Fibroblast of mammary gland (primary cell): ENCODE measurements at regions not wholly inside any gene's neighbourhood (a gene's known extent, or its start where the extent isn't known, plus 50 kb on each side); places are given as distances from the start of the nearest gene placed in this dataset.

Source experiments
- DNase-seq: peaks from one replicate; pipeline ENCODE4 v3.0.0-alpha.2; 2010; ENCODE audit warnings: low read depth
- H3K4me3 ChIP-seq: 2 replicates; pipeline ENCODE4 v1.5.1; 2011; ENCODE audit warnings: low read depth, mild to moderate bottlenecking, low read length, moderate library complexity; ENCODE audit not compliant: control insufficient read depth
- TF ChIP-seq, protein P1 (sequence below): conservative IDR thresholded peaks from 2 replicates; pipeline ENCODE4 v1.5.1; 2011; ENCODE audit warnings: low read depth, low read length, inconsistent platforms; ENCODE audit not compliant: control insufficient read depth, insufficient read depth

DNA sequence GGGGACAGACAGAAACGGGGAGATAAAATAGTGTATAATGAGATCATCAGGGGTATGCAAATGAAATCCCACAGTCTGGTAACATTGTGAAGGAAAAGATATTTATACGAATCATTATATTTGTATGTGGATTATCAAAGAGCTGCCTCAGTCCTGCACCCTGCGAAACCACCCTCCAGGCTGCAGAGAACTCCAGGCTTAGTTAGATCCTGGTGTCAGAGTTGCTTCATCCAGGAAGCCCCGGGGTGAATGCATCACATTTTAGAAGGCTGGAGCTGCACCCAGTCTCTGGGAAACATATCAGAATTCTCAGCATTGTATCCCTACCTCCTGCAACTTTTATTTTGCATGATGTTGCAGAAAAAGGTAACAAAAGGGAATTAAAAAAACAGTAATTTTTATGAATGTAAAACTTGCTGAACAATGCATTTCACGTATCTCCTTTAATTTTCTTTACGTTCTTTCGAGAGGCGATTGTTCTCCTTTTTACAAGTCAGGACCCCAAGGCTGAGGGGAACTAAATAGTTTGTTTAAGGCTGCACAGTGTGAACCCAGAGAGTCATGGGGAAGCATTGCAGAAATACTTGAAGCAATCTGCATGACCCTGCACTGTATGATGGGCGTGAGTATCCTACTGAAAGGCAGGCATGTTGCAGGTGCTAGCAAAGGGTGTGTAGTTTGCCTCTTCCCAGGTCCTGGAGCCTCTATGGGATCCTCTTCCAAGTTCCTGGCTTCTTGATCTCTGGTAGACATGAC lies 299.5 kb upstream of the CLNK start:
- no peak overlapping the region for H3K4me3 ChIP-seq
- TF ChIP-seq, protein P1, sequence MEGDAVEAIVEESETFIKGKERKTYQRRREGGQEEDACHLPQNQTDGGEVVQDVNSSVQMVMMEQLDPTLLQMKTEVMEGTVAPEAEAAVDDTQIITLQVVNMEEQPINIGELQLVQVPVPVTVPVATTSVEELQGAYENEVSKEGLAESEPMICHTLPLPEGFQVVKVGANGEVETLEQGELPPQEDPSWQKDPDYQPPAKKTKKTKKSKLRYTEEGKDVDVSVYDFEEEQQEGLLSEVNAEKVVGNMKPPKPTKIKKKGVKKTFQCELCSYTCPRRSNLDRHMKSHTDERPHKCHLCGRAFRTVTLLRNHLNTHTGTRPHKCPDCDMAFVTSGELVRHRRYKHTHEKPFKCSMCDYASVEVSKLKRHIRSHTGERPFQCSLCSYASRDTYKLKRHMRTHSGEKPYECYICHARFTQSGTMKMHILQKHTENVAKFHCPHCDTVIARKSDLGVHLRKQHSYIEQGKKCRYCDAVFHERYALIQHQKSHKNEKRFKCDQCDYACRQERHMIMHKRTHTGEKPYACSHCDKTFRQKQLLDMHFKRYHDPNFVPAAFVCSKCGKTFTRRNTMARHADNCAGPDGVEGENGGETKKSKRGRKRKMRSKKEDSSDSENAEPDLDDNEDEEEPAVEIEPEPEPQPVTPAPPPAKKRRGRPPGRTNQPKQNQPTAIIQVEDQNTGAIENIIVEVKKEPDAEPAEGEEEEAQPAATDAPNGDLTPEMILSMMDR: no peak
- no peak for DNase-seq

DNA sequence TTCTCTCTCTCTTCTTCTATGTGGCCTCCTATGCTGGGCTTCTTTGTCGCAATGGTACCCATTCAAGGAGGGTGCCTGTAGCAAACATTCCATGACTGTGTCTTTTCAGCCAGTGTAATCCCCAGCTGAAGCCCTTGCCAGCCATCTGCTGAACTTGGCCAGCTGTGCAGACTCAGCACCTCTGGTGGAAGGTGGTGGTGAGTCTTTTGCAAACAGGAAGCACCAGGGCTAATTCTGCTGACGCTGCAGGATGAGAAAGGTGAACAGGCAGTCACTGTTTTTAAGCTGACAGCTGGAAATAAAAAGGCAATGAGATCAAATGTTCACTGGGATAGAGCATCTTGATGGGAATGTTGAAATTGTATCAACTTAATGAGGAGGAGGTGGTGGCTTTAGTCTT lies 298.7 kb upstream of the CLNK start:
- no peak for DNase-seq
- H3K4me3 ChIP-seq: no peak overlapping the region
- TF ChIP-seq, protein P1: no peak

DNA sequence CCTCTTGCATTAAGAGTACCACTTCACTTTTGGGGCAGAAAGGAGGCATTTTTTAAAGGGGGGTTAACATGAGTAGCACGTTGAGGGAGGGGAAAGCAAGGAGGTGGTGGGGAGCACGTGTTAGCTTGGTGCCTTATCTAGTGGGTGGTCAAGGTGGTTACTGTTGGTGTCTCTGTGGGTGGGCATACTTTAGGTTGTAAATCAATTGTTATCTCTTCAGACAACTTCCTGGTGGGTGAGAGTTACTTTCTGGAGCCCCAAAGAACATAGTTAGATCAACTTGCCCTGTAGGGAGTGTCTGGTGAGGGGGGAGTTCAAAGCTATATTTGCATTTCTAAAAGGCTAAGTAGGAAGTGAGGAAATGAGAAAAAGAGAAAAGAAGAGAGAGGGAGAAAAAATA lies 297.7 kb upstream of the CLNK start:
- H3K4me3 ChIP-seq: no peak overlapping the region
- TF ChIP-seq, protein P1: no peak
- DNase-seq: no peak

DNA sequence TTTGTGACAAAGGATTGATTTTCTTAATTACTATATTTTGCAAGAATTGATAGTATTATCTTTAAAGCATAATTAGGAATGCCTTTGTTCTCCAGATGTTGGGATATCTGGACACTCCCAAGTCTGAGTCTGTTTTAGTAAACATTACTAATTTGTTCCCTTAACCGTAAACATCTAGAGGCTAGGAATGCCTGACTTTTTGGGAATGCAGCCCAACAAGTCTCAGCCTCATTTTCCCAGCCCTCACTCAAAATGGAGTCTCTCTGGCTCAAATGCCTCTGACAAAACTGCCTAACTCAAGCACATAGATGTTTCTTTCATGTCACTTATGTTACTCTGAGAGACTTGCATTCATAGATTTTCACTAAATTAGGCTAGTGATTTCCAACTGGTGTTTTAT lies 297.0 kb upstream of the CLNK start:
- DNase-seq: no peak
- H3K4me3 ChIP-seq: no peak overlapping the region
- TF ChIP-seq, protein P1: no peak

DNA sequence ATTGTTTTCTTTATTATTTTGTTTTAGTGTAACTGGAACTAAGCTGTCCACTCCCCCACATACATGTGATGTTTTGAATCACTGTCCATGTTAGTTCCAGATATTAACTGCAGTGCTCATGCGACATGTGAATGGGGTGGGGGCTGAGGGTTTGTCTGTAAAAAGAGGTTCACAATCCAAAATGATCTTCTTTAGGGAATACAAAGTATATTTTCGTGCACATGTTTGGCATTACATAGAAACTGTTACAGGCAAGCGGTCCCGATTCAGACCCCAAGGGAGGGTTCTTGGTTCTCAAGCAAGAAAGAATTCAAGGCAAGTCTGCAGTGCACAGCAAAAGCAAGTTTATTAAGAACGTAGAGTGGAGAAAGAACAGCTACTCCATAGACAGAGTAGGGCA lies 296.5 kb upstream of the CLNK start:
- no peak overlapping the region for H3K4me3 ChIP-seq
- TF ChIP-seq, protein P1: no peak
- no peak for DNase-seq

DNA sequence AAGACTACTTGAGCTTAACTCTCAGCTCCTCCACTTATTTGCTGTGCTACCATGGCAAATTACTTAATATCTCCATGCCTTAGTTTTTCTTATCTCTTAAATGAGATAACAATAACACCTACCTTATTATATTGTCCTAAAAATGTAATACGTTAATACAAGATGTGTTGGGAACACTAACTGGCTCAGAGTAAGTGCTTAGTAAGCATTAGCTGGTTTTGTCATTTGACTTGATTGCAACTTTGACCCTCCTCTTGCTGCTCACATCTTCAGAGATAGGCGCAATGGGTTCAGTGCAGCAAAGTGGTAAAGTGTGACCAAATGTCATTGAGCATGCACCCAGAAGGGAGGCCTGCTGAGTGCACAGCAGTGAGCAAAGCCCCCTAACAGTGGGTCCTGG lies 294.5 kb upstream of the CLNK start:
- TF ChIP-seq, protein P1: no peak
- DNase-seq: no peak
- no peak overlapping the region for H3K4me3 ChIP-seq
